Activated CD8-positive, alpha-beta memory T cell treated with anti-CD3 and anti-CD28 coated beads for 48 hours (primary cell): ENCODE measurements at regions not wholly inside any gene's neighbourhood (a gene's known extent, or its start where the extent isn't known, plus 50 kb on each side); places are given as distances from the start of the nearest gene placed in this dataset.
A peak's percentile ranks its signal among the peaks of the same experiment; 100 is the strongest.
"Not testable (repeated sequence)": the region's sequence is repeated elsewhere in the genome, so short reads cannot be mapped to it uniquely, and the experiment has no call there.

Source experiments
- DNase-seq, 3 experiments: peaks; one replicate each; pipeline ENCODE4 v3.0.0-alpha.2; 2020; ENCODE audit warnings: low read depth in 2 of 3, low spot score in 2 of 3

DNA sequence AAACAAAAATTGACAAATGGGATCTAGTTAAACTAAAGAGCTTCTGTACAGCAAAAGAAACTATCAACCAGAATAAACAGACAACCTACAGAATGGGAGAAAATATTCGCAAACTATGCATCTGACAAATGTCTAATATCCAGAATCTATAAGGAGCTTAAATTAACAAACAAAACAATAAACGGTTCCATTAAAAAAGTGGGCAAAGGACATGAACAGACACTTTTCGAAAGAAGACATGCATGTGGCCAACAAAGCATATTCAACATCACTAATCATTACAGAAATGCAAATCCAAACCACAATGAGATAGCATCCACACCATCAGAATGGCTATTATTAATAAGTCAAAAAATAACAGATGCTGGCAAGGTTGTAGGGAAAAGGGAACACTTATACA is 50.5 kb upstream of the MED13L start:
- DNase-seq, result not testable (repeated sequence)

DNA sequence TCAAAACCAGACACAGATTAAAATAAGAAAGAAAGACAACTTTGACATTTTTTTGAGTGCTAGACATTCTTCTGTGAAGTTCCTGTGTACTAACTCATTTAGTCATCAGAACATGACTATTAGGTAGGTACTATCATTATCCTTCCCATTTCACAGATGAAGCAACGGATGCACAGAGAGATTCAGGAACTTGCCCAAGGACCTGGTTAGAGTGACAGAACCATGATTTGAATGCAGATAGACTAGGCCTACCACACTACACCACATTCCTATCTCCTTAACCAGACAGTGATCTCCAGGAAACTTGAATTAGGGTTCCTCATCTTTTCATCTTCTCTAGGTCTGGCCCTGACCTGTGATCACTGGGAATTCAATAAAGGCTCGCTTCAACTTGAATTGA is 54.4 kb upstream of the MED13L start:
- DNase-seq, result no peak

DNA sequence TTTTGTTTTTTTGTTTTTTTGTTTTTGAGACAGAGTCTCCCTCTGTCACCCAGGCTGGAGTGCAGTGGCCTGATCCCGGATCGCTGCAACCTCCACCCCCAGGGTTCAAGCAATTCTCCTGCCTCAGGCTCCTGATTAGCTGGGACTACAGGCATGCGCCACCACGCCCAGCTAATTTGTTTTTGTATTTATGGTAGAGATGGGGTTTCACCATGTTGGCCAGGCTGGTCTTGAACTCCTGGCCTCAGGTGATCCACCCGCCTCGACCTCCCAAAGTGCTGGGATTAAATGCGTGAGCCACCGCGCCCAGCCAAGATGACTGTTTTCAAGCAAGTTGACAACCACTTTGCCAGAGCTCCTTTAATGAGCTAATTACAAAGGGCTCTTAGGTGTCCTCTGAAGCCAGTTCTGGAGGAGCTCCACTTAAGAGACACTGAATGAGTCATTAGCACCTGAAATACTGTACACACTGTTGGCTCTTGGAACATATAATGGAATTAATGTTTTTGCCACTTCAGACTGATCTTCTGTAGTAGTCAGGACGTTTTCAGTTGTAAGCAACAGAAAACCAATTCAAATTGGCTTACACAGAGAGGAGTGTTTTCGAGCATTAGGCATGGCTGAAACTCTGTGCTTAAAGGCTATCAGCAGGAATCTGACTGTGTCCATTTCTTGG is 55.4 kb upstream of the MED13L start:
- no peak for DNase-seq

DNA sequence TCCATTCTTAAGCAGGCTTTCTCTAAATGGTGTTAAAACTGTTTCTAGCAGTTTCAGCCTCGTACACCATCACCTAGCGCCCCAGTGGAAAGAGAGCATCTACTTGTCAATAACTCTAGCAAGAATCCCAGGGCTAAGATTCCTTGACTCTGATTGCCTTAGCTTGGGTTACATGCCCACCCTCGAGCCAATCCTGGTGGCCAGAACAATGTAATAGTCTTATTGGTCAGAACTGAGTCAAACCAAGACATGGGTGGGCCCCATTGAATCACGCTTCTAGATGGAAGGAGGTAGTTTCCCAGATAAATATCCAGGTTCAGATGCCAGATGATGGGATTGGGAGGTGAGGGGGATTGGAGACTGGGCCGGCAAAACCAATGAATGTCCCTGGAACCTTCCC is 55.9 kb upstream of the MED13L start:
- no peak for DNase-seq

DNA sequence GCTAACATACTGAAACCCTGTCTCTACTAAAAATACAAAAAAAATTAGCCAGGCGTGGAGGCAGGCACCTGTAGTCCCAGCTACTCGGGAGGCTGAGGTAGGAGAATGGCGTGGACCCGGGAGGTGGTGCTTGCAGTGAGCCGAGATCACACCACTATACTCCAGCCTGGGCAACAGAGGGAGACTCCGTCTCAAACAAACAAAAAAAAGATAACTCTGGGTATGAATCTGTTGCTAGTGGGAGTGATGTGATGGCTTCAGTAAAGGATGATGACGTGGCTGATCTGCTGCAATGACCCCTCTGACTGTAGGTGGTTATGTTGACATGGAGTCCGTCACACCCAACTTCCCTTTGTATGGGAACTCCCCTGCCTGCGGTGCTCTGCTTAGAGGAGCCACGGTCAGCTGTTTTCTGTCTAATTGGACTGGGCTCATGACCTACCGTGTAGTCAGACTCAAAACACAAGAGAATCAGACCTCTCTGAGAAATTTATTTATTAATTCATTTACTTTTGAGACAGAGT is 59.1 kb upstream of the MED13L start:
- DNase-seq, result no peak

DNA sequence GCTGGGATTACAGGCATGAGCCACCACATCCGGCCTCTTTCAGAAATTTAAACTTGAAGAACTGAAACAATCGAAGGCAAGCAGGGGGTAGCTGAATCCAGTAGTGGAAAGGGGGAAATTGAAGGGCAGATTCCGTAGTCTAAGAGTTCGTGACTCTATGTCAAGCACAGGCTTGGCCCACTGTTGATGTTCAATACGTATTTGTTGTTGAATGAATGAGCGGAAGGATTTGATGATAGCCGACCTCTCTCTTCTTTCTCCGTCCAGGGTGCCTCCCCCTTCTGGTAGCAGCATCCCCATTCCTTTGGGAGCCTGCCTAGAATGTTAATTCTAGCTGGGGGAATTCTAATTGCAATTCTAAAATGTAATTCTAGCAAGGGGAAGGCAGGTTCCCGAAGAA is 59.8 kb upstream of the MED13L start:
- no peak for DNase-seq

DNA sequence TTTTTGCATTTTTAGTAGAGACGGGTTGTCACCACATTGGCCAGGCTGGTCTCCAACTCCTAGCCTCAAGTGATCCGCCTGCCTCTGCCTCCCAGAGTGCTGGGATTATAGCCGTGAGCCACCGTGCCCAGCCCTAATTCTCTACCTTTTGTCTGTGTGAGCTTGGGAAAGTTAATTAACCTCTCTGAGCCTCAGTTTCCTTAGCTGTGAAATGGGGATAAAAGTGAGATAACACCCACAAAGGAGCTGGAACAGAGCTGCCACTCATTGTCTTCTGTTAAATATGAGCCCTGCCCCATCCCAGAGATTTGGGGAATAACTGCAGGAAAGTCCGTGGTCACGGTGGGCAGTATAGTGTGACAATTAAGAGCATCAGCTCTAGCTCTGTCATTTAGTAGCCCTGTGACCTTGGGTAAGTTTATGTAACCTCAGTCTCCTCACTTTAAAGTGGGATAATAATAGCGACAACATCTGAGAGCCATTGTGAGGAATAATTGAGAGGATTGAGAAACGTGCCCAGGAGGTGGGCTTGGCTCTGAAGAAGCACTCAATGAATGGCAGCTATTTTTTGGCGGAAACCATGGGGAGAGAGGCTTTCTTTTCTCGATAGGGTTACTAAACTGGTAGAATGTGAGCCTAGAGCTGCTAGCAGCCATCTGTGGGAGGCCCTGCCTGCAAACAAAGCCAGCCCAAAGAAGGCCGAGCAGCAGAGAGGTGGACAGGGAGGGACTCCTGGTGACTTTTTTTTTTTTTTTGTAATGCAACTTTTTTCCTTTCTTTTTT is 60.8 kb upstream of the MED13L start:
- no peak for DNase-seq

DNA sequence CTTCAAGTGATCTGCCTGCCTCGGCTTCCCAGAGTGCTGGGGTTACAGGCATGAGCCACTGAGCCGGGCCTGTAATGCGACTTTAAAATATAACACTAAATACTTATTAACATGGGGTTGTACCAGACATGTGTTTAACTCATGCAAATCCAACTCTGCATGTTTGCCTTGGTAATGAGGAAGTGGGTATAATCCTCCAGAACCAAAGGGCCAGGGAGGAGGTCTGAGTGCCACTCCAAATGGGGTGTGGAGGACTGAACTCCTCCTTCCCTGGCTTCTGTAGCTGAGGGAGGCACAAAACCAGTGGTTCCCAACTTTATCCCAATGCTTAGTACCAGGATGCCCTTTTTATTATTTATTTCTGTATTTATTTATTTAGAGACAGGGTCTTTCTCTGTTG is 61.6 kb upstream of the MED13L start:
- DNase-seq, result no peak

DNA sequence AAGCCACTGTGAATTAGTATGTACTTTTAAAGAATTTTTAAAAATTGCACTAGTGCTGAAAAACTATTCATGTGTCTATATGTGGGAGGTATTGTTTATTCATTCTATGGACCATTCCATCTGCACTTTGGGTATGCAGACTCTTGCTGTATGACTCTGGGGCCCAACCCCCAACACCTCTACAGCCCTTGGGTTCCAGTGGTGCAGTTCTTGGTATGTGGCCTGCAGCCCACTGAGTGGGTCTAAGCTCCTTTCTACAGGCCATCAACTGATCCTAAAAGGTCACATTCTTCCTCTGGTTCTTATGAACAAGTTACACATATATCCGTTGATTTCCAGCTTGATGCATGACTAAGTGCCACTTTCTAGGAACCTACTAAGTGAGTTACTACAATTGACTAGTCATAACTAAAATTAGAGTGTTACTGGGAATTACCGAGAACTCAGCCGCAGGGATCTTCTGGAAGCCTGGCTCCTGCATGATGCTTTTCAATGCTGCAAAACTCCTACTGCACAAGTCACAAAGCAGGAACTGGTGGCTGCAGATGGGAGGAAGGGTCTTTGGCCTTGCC is 62.4 kb upstream of the MED13L start:
- no peak for DNase-seq

DNA sequence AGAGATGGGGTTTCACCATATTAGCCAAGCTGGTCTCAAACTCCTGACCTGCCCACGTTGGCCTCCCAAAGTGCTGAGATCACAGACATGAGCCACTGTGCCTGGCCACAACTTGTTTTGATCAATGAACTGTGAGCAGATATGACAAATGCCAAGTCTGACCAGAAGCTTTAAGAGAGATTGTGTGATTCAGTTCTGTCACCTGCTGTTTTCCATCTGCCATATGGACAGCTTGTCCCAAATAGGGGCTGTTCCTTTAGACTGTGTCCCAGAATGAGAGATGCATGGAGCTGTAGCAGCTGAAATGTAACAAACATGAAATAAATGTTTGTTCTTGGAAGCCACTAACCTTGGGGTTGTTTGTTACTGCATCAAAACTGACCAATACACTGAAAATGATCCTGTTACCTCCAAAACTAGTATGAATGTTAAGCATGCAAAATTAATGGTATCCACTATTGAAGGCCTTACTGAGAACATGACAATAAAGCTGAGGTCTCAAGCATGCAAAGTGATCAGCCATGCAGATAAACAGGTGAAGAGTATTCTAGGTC is 65.9 kb upstream of the MED13L start:
- DNase-seq, result no peak

DNA sequence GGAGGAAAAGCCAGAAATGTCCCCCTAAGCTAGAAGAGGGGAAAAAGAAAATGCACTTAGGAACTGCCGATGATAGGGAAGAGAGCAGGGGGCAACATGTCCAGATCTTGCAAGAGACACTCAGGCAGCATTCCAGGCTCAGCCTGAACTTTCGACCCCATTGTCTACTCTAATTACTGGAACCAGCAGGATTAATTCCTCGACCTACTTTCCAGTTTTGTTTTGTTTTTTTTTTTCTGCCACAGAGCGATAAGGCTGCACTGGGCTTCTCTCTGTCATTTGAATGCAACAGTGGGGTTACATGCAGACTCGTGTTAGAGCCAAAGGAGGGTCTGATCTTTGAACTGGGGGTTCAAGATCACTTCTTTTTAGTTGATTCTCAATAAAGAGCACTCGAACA is 68.7 kb upstream of the MED13L start:
- no peak for DNase-seq

DNA sequence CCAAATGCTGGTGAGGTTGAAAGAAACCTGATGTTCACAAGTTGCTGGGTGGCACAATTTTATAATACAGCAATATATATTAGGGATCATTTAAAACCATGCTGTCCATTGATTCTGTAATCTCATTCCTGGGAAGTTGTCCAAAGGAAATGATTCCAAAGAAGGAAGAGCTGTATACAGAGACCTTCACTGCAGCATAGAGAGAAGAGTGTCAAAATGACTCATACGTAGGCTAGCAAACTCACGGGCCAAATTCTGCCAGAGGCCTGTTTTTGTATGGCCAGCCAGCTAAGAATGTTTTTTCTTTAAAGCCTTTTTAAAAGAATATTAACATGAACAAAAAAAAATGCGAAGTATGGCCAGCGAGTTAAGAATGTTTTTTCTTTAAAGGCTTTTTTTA is 69.2 kb upstream of the MED13L start:
- DNase-seq, result no peak

DNA sequence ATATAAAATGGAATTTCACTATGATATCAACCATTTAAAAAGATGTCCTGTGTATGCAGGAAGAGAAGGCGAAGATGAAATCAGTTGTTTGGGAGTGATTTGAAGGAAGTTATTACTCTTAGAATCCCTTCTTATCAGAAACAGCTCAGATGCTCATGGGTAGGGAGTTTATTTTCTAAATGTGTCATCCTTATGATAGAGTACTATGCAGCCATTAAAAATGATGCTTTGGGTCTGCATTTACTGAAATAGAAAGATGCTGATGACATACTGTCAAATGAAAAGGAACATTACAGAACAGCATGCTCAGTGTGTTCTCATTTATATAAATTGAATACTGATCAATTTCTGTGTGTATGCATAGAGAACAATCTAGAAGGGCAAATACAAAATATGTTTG is 69.8 kb upstream of the MED13L start:
- DNase-seq, result no peak

DNA sequence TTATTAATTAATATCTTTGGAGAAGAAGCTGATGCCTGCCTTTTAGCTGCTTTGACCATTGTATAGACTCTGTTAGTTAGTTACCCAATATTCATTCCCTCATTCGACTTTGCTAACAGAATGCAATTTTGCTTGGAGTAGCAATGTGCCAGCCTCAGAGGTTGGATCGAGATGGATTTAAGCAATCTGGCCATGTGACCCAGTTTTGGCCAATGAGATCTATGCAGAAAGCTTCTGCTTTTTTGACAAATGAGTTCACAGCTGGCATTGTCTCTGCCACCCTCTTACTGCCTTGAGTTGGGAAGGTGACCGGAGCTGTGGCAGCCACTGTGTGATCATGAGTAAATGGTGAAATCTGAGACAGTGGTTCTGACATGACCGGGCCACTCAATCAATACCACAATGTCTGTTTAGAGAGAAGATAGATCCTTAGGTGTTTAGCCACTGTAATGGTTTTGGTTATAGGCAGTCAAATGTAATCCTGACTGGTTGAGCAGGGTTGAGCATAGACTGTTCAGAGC is 74.9 kb upstream of the MED13L start:
- DNase-seq, result no peak

DNA sequence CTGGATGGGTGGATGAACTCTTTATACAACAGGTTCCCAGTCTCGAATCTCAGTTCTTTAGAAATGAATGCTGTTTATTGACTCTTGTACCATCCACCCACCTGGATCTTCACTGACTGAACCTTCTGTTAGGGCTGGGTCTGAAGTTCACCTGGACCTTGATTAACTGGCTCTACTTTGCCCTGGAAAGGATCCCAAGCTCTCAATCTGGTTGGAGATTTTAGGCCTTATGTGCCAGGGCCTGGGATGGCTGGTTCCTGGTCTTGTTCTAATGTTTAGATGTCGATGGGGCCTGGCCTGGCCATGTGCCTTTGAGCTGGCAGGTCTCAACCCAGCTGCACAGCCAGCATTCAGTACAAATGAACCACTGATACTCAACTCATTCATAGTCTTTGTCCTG is 76.5 kb upstream of the MED13L start:
- DNase-seq, result no peak

DNA sequence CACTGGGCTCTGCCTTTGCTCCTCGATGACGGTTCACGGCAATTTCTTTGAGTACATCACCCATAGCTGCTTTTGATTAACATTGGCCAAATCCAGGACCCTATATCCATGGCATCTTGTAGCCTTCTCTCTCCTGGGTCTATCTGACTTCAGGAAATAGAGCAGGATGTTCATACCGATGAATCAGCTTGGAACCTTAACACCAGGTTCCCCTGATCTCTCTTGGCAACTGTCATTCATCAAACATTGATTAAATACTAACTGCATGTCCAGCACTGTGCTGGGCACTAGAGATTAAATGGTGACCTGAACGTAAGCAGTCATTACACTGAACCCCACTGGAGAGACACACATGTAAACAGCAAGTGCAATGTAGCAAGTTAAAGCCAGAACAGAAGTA is 77.0 kb upstream of the MED13L start:
- DNase-seq, result no peak

DNA sequence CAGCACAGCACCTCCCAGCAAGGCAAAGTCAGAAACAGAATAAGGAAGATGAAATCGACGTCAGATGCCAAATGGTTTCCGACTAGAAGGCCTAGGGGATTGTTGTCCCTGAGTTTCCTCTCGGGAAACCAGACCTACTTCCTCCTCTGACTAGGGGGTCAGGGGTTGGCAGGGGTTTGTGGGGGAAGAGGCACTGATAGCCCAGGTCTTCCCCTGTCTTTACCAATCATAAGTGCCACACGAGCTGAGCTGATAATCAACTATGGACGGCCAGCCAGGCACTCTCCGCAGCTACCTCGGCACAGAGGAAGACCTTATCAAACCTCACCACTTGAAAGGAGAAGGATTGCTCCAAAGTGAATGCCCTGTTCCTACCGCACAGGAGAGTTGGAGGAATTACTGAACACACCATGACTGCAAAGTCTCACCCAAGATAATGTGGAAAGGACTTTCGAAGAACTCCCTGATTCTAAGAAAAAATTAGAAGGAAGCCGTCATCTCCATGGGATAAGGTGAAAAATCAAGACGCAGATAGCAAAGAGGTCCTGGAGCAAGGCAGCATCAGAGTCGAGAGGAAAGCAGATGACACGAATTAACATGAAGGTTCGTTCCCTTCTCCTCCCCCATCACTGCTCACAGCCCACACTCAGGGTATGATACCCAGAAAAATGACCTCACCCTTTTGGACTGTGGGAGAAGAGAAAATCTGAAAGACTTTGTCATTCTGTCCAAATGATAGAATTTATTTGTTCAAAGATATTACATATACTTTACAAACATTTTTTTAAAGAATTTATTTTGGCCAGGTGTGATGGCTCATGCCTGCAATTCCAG is 77.7 kb upstream of the MED13L start:
- no peak for DNase-seq

DNA sequence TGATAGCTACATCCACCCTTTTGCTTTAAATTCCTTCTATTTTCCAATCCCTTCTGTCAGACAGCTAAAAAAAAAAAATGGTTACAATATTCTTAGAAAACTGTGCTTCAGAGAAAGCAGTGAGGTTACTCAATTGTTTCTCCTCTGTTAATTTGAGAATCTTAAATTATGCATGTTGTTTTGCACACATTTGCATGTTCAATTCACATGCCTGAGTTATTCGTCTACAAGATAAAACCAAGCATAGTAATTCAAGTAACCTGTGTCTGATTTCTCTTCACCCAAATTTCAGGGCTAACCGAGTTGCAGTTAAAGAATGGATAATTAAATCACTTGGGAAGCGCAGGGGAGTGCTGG is 81.0 kb upstream of the MED13L start:
- no peak for DNase-seq

DNA sequence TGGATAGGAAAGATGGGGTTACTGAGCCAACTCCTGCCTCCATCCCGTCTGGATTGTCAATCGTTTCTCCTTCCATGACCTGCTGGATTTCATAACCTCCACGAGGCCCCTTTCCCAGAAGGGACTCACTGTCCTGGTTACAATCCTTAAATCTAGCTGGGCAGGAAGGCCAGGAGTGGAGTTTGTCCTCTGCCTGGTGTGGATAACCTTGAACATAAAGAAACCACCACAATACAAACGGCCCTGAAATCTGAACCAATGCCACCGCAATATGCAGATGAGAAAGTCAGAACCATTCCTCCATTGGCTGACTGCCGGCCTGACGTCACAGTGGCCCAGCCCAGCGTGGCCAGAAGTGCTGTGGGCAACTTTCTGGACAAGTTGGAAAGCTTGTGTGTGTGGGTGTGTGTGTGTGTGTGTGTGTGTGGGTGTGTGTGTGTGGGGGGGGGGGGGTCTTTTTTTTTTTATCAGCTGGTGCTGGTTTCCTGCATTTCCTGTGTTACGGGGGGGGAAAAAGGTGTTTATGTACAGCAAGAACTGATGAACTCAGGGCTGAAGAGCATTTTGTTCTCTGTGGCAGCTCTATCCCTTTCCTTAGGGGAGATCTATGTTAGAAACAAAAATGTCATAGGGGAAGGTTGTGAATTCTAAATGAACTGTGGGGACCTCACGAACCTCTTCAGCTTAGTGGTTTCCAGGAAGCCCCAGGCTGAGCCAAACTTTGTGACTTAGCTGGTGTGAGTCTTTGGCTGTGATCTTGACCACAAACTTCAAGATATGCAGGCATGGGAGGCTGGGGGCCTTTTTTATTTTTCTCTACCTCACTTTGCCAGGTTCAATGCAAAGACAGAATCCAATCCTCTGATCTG is 81.6 kb upstream of the MED13L start:
- DNase-seq, result peak; percentile 16 to 26 (median 26)
